Gastroesophageal sphincter (tissue), 4 donors: ENCODE measurements at regions not wholly inside any gene's neighbourhood (a gene's known extent, or its start where the extent isn't known, plus 50 kb on each side); places are given as distances from the start of the nearest gene placed in this dataset.

ENCODE experiments used
- ATAC-seq: fragments of 150-250 bp; one replicate; pipeline ENCODE4 v1.9.1; 2016; ENCODE audit warnings: mild to moderate bottlenecking, moderate library complexity
- H3K27ac ChIP-seq, 4 donors: fragments of 200-600 bp; sonication (generic) in 3 of 4; 1 replicate in 3 of 4; 2 replicates in 1 of 4; pipeline ENCODE4 v1.5.1; 2016 to 2019
- H3K27me3 ChIP-seq: fragments of 200-600 bp; sonication (generic); one replicate; pipeline ENCODE4 v1.5.1; 2019
- H3K36me3 ChIP-seq, 2 donors: fragments of 200-600 bp; sonication (generic); one replicate each; pipeline ENCODE4 v1.5.1; 2019; ENCODE audit warnings: control low read depth in 1 of 2
- H3K4me1 ChIP-seq, 3 donors: fragments of 200-600 bp; sonication (generic); 1 replicate in 2 of 3; 2 replicates in 1 of 3; pipeline ENCODE4 v1.5.1; 2016 to 2019; ENCODE audit warnings: control low read depth in 2 of 3
- H3K4me3 ChIP-seq, 2 donors: fragments of 200-600 bp; sonication (generic); one replicate each; pipeline ENCODE4 v1.5.1; 2019; ENCODE audit warnings: mild to moderate bottlenecking in 1 of 2, moderate library complexity in 1 of 2
- H3K9me3 ChIP-seq, 3 donors: fragments of 200-600 bp; sonication (generic); one replicate each; pipeline ENCODE4 v1.5.1; 2017 to 2019; ENCODE audit warnings: control low read depth in 2 of 3
- EP300 ChIP-seq: sonication (generic); formaldehyde crosslinking; IDR thresholded peaks from one replicate; pipeline ENCODE4 v1.6.1; 2017; ENCODE audit warnings: antibody characterized with exemption, mild to moderate bottlenecking
- POLR2A ChIP-seq, 2 donors: fragments of 450-650 bp; IDR thresholded peaks; one replicate each; pipeline ENCODE4 v1.6.1; 2017; ENCODE audit warnings: antibody characterized with exemption in 2 of 2, mild to moderate bottlenecking in 2 of 2, moderate library complexity in 1 of 2
- POLR2AphosphoS5 ChIP-seq: sonication (generic); formaldehyde crosslinking; IDR thresholded peaks from one replicate; pipeline ENCODE4 v1.6.1; 2017; ENCODE audit warnings: antibody characterized with exemption
- WGBS, 2 donors: methylation state at CpG; one replicate each; pipeline ENCODE4 v1.1.5; 2018; ENCODE audit warnings: low coverage in 1 of 2; 5-methylcytosine and 5-hydroxymethylcytosine counted together
- TF ChIP-seq, protein P1 (sequence below), 4 experiments: fragments of 200-600 bp in 2 of 4; fragments of 450-650 bp in 2 of 4; sonication (generic) in 1 of 4; IDR thresholded peaks; one replicate each; pipeline ENCODE4 v1.5.1; 2017 to 2019; ENCODE audit warnings: antibody characterized with exemption in 4 of 4, mild to moderate bottlenecking in 2 of 4, moderate library complexity in 2 of 4

DNA sequence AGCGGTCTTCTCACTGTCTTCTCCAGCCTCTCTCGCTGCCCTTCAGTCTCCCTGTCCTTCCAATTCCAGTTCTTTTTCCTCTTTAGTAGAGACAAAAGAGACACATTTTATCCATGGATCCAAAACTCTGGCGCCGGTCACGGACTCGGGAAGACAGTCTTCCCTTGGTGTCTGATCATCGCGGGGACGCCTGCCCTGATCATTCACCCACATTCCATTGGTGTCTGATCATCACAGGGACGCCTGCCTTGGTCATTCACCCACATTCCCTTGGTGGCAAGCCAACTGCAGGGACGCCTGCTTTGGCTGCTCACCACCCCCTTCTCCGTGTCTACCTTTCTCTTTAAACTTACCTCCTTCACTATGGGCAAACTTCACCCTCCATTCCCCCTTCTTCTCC is 619.5 kb downstream of the RERGL start:
- no peak overlapping the region for H3K27ac ChIP-seq
- H3K4me3 ChIP-seq = no peak overlapping the region
- 94 to 95% methylated on average over 7 to 12 of the region's 12 CpGs for WGBS, 2 donors

DNA sequence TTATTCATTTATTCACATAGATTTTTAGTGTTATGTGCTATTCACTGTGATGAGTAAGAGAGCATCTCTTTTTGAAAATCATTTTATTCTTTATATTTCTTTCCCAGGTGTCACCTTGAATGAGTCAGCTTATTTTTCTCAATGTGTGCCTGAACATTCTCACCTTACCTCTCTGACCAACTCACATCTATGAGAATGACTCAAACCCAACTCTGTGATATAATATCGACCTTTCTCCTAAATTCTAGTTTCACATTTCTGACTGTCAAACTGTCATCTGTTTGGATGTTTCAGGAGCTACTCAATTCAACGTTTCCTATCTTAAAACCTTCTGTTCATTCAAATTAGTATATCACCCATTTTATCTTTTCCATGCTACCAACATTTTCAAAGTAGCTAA is 630.8 kb downstream of the RERGL start:
- WGBS, 2 donors = 63 to 78% methylated on average over 2 of the region's 2 CpGs
- no peaks in the 10 kb centered on the region for H3K9me3 ChIP-seq
- H3K4me3 ChIP-seq = no peak overlapping the region
- no peak overlapping the region for H3K27ac ChIP-seq
- no peaks in the 10 kb centered on the region for H3K27me3 ChIP-seq
- H3K4me1 ChIP-seq = no peaks in the 10 kb centered on the region
- TF ChIP-seq, protein P1, sequence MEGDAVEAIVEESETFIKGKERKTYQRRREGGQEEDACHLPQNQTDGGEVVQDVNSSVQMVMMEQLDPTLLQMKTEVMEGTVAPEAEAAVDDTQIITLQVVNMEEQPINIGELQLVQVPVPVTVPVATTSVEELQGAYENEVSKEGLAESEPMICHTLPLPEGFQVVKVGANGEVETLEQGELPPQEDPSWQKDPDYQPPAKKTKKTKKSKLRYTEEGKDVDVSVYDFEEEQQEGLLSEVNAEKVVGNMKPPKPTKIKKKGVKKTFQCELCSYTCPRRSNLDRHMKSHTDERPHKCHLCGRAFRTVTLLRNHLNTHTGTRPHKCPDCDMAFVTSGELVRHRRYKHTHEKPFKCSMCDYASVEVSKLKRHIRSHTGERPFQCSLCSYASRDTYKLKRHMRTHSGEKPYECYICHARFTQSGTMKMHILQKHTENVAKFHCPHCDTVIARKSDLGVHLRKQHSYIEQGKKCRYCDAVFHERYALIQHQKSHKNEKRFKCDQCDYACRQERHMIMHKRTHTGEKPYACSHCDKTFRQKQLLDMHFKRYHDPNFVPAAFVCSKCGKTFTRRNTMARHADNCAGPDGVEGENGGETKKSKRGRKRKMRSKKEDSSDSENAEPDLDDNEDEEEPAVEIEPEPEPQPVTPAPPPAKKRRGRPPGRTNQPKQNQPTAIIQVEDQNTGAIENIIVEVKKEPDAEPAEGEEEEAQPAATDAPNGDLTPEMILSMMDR (IDR thresholded peaks at IDR 0.05) = no peak
- TF ChIP-seq EP300 (no peak), POLR2AphosphoS5 (no peak), POLR2A (IDR thresholded peaks at IDR 0.05) (no peak)
- ATAC-seq = no peak
- H3K36me3 ChIP-seq = no peaks in the 10 kb centered on the region

More for the DNA sequence above, 619.5 kb downstream of the RERGL start:
- no peaks in the 10 kb centered on the region for H3K27me3 ChIP-seq
- no peaks in the 10 kb centered on the region for H3K9me3 ChIP-seq
- TF ChIP-seq EP300 = no peak
- no peak for ATAC-seq
- H3K4me1 ChIP-seq = no peaks in the 10 kb centered on the region
- H3K36me3 ChIP-seq = no peaks in the 10 kb centered on the region

DNA sequence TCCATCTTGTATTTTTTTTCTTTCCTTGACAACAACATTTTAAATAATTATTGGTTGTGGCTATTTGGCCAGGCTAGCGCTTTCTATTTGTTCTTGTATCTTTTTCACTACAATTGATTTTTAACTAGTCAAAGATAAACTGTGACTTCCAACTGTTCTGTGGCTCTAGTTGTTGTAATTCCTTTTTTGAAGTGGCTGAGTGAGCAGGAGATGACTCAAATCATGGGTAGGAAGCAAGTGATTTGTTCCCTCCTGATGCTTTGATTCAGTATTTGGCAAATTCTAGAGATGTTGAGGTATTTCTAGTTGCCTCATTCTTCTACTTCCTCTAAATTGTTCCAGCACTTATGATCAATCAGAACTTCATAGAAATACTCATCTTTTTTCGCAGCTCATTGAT is 633.5 kb downstream of the RERGL start:
- Histone ChIP-seq H3K4me3 (no peak overlapping the region), H3K36me3 (no peaks in the 10 kb centered on the region), H3K27me3 (no peaks in the 10 kb centered on the region), H3K9me3 (no peaks in the 10 kb centered on the region), H3K27ac (no peak overlapping the region), H3K4me1 (no peaks in the 10 kb centered on the region)
- ATAC-seq = no peak
- TF ChIP-seq, protein P1 (IDR thresholded peaks at IDR 0.05) = no peak
- TF ChIP-seq POLR2A (IDR thresholded peaks at IDR 0.05) = no peak
- TF ChIP-seq EP300 = no peak
- no peak for TF ChIP-seq POLR2AphosphoS5
- 61 to 100% methylated on average over 1 to 2 of the region's 2 CpGs for WGBS, 2 donors

DNA sequence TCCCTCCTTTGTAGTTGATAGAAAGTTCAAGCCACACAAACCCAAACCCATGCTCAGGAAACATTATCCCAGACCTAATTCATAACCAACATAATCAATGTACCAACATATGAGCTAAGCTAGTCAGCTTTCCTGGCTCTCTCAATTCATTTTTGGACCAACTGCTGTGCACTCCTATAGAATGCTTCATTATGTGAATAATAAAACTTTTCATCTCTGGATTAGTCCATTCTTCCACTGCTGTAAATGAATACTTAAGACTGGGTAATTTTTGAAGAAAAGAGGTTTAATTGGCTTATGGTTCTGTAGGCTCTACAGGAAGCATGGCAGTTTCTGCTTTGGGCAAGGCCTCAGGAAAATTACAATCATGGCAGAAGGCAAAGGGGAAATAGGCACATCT is 651.9 kb downstream of the RERGL start:
- Histone ChIP-seq H3K4me3 (no peak overlapping the region), H3K27ac (no peak overlapping the region), H3K4me1 (no peaks in the 10 kb centered on the region), H3K27me3 (no peaks in the 10 kb centered on the region), H3K36me3 (no peaks in the 10 kb centered on the region), H3K9me3 (peaks cover 0 to 26% (median 0%) of the 10 kb centered on the region in 3 donors)
- TF ChIP-seq POLR2A (IDR thresholded peaks at IDR 0.05) = no peak
- TF ChIP-seq EP300 = no peak
- TF ChIP-seq, protein P1 (IDR thresholded peaks at IDR 0.05) = no peak
- no peak for TF ChIP-seq POLR2AphosphoS5
- no peak for ATAC-seq

DNA sequence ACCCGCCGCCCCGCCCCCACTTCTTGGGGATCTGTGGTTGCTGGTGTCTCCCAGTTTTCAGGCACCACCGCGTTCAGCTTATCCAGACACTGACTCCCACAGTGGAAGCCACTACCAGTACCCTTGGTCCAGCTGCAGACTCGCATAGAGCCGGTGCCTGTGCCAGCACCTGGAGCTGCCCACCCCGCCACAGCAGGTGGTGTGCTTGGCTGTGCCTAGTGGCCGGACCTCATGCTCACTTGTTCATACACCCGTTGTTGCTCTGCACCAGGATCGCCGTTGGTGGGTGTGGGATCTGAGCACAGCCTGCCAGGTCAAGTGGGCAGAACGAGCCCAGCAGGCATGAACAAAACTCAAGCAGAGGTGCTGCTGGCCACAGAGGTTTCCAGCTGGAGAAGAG is 673.2 kb downstream of the RERGL start:
- H3K4me3 ChIP-seq = no peak overlapping the region
- ATAC-seq = no peak
- no peaks in the 10 kb centered on the region for H3K36me3 ChIP-seq
- no peak overlapping the region for H3K27ac ChIP-seq
- no peaks in the 10 kb centered on the region for H3K4me1 ChIP-seq
- H3K27me3 ChIP-seq = no peaks in the 10 kb centered on the region
- peaks cover 0 to 10% (median 0%) of the 10 kb centered on the region in 3 donors for H3K9me3 ChIP-seq
- WGBS, 2 donors = 57% methylated on average over 1 of the region's 13 CpGs; no CpG with 5 or more reads in 1 of the 2 donors
- TF ChIP-seq, protein P1 (IDR thresholded peaks at IDR 0.05) = no peak
- TF ChIP-seq POLR2A (IDR thresholded peaks at IDR 0.05) (no peak), EP300 (no peak), POLR2AphosphoS5 (no peak)

DNA sequence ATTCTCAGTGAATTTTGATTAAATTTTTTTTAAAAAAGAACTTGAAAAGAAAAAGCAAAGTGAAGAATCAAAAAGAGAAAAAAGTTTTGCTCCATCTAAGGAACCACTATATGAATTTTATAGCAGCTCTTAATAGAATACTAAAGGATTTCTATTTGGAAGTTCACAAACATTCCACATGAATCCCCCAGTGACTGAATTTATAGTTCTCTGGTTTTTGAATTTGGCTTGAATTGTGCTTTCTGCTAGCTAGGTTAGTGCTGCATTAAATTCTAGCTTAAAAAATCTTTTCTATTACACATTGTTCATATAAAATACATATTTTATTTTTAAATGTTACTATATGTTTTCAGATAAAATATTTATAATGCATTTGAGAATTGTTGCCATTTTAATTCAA is 675.4 kb downstream of the RERGL start:
- ATAC-seq = no peak
- Histone ChIP-seq H3K4me3 (no peak overlapping the region), H3K27ac (no peak overlapping the region), H3K4me1 (no peaks in the 10 kb centered on the region), H3K36me3 (no peaks in the 10 kb centered on the region), H3K9me3 (peaks cover 0 to 10% (median 0%) of the 10 kb centered on the region in 3 donors), H3K27me3 (no peaks in the 10 kb centered on the region)
- TF ChIP-seq POLR2AphosphoS5 = no peak
- no peak for TF ChIP-seq EP300
- TF ChIP-seq POLR2A (IDR thresholded peaks at IDR 0.05) = no peak
- TF ChIP-seq, protein P1 (IDR thresholded peaks at IDR 0.05) = no peak
